Lung (tissue), 11 donors: ENCODE measurements at regions not wholly inside any gene's neighbourhood (a gene's known extent, or its start where the extent isn't known, plus 50 kb on each side); places are given as distances from the start of the nearest gene placed in this dataset.

Experiments
- ATAC-seq: fragments of 200-7000 bp; cut with Tn5 transposase; one replicate; pipeline ENCODE4 v1.9.1; 2020; ENCODE audit warnings: moderate number of reproducible peaks; ENCODE audit not compliant: insufficient read depth, low FRiP score
- DNase-seq, 3 donors: peaks; one replicate each; pipeline ENCODE4 v3.0.0-alpha.2; 2013 to 2017
- H3K27ac ChIP-seq, 2 donors: one replicate each; pipeline ENCODE4 v1.5.1; 2013; ENCODE audit warnings: mild to moderate bottlenecking in 2 of 2, moderate library complexity in 2 of 2, control low read depth in 1 of 2, inconsistent platforms in 1 of 2, low read depth in 1 of 2, low read length in 1 of 2
- H3K27me3 ChIP-seq, 3 donors: one replicate each; pipeline ENCODE4 v1.5.1; 2013; ENCODE audit warnings: low read length in 2 of 3; ENCODE audit not compliant: control insufficient read depth in 3 of 3, insufficient read depth in 3 of 3
- H3K36me3 ChIP-seq, 4 donors: one replicate each; pipeline ENCODE4 v1.5.1; 2013; ENCODE audit warnings: low read length in 4 of 4, mild to moderate bottlenecking in 1 of 4, moderate library complexity in 1 of 4; ENCODE audit not compliant: control insufficient read depth in 4 of 4, insufficient read depth in 4 of 4
- H3K4me1 ChIP-seq, 5 donors: one replicate each; pipeline ENCODE4 v1.5.1; 2013; ENCODE audit warnings: low read length in 5 of 5, mild to moderate bottlenecking in 2 of 5, moderate library complexity in 1 of 5; ENCODE audit not compliant: control insufficient read depth in 5 of 5, insufficient read depth in 5 of 5
- H3K4me3 ChIP-seq: one replicate; pipeline ENCODE4 v1.5.1; 2013; ENCODE audit warnings: mild to moderate bottlenecking, control low read depth, moderate library complexity
- H3K9ac ChIP-seq, 2 donors: one replicate each; pipeline ENCODE4 v1.5.1; 2013; ENCODE audit warnings: low read length in 2 of 2, control low read depth in 1 of 2; ENCODE audit not compliant: insufficient read depth in 1 of 2
- H3K9me3 ChIP-seq, 4 donors: one replicate each; pipeline ENCODE4 v1.5.1; 2013; ENCODE audit warnings: low read length in 3 of 4, mild to moderate bottlenecking in 1 of 4, moderate library complexity in 1 of 4; ENCODE audit not compliant: control insufficient read depth in 4 of 4, insufficient read depth in 3 of 4
- CTCF ChIP-seq: IDR thresholded peaks from 2 replicates; pipeline ENCODE4 v1.5.1; 2012; ENCODE audit warnings: mild to moderate bottlenecking; ENCODE audit errors: control extremely low read depth, extremely low read depth
- WGBS, 2 donors: extraction: QIAGEN DNeasy Blood & Tissue Kit; methylation state at CpG; one replicate each; pipeline ENCODE4 v1.1.7; 2013; 5-methylcytosine and 5-hydroxymethylcytosine counted together
- donor health status: control.
- donor health status: control.
- donor health status: Bipolar disorder and iron deficiency.
- donor health status: healthy.
- donor health status: DM: yes; HTN: yes; CAD: no.

GRCh38 chr2:175400975-175401374 is 219.5 kb upstream of the ATP5MC3 start:
- TF ChIP-seq CTCF: no peak
- ATAC-seq (no peak), DNase-seq (no peak)
- H3K9ac ChIP-seq: no peak overlapping the region
- H3K4me1 ChIP-seq: peaks cover 0 to 7% (median 0%) of the 10 kb centered on the region in 5 donors
- no peak overlapping the region for H3K4me3 ChIP-seq
- WGBS, 2 donors: 84% methylated on average over 6 of the region's 6 CpGs
- no peak overlapping the region for H3K27ac ChIP-seq
- H3K9me3 ChIP-seq: no peaks in the 10 kb centered on the region
- H3K27me3 ChIP-seq: no peaks in the 10 kb centered on the region
- no peaks in the 10 kb centered on the region for H3K36me3 ChIP-seq

GRCh38 chr2:175399326-175399725 is 217.8 kb upstream of the ATP5MC3 start:
- DNase-seq (no peak), ATAC-seq (no peak)
- no peak overlapping the region for H3K27ac ChIP-seq
- H3K27me3 ChIP-seq: no peaks in the 10 kb centered on the region
- no peak for TF ChIP-seq CTCF
- no peak overlapping the region for H3K9ac ChIP-seq
- H3K36me3 ChIP-seq: no peaks in the 10 kb centered on the region
- no peak overlapping the region for H3K4me3 ChIP-seq
- peaks cover 0 to 7% (median 0%) of the 10 kb centered on the region in 5 donors for H3K4me1 ChIP-seq
- H3K9me3 ChIP-seq: no peaks in the 10 kb centered on the region
- WGBS, 2 donors: 55 to 58% methylated on average over 4 of the region's 4 CpGs

GRCh38 chr2:175398848-175399247 is 217.3 kb upstream of the ATP5MC3 start:
- Histone ChIP-seq H3K9me3 (no peaks in the 10 kb centered on the region), H3K36me3 (no peaks in the 10 kb centered on the region), H3K4me3 (no peak overlapping the region), H3K9ac (no peak overlapping the region), H3K4me1 (peaks cover 0 to 7% (median 0%) of the 10 kb centered on the region in 5 donors), H3K27me3 (no peaks in the 10 kb centered on the region), H3K27ac (no peak overlapping the region)
- DNase-seq: no peak
- WGBS, 2 donors: 76 to 81% methylated on average over 6 of the region's 6 CpGs
- ATAC-seq: no peak
- no peak for TF ChIP-seq CTCF

- DNase-seq (no peak), ATAC-seq (no peak)
- H3K36me3 ChIP-seq: no peaks in the 10 kb centered on the region
- no peak overlapping the region for H3K9ac ChIP-seq
- H3K27ac ChIP-seq: no peak overlapping the region
- H3K9me3 ChIP-seq: no peaks in the 10 kb centered on the region
- no peaks in the 10 kb centered on the region for H3K4me1 ChIP-seq
- TF ChIP-seq CTCF: no peak
- no peaks in the 10 kb centered on the region for H3K27me3 ChIP-seq
- no peak overlapping the region for H3K4me3 ChIP-seq
Measured at GRCh38 chr2:175396696-175397095, 215.2 kb upstream of the ATP5MC3 start.
